GM18517 (cell line): ENCODE measurements at regions not wholly inside any gene's neighbourhood (a gene's known extent, or its start where the extent isn't known, plus 50 kb on each side); places are given as distances from the start of the nearest gene placed in this dataset.
"Not testable (repeated sequence)": the region's sequence is repeated elsewhere in the genome, so short reads cannot be mapped to it uniquely, and the experiment has no call there.

Source experiments
- ATAC-seq: cut with Tn5 transposase; IDR thresholded peaks from one replicate; pipeline ENCODE4 v1.9.1; 2021; ENCODE audit warnings: mild to moderate bottlenecking, moderate library complexity; ENCODE audit not compliant: unreplicated experiment

GRCh38 chr3:22730701-22731100, 472.4 kb upstream of the UBE2E2 start:
- no peak for ATAC-seq

DNA sequence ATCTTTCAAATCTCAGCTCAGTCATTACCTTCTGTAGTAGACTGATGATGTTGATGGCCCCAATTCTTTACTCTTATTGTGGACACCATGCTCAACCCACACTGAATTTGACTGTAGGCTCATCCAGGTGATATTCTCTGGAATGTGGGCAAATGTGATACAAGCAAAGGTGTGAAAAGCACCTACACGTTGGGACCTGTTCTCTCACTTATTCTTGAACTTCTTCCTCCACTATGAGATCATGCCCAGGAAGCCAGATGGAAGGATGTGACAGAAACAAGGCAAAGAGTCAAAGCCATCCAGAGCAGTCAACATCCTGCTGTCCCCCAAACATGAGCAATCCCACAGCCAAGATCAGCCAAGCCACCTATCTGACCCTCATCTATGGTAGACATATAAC, 471.2 kb upstream of the UBE2E2 start:
- ATAC-seq, result no peak

GRCh38 chr3:22732641-22733040, 470.5 kb upstream of the UBE2E2 start:
- no peak for ATAC-seq

DNA sequence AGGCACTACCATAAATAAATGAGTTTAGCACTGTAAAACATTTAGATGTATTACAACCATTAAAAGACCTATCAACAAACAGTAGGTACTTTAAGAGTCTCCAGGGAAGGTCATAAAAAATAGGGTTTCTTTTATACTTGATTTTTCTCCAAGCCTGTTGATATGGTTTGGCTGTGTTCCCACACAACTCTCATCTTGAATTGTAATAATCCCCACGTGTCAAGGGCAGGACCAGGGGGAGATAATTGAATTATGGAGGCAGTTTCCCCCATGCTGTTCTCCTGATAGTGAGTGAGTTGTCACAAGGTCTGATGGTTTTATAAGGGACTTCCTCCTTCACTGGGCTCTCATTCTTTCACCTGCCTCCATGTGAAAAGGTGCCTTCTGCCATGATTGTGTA, 468.9 kb upstream of the UBE2E2 start:
- no peak for ATAC-seq

- ATAC-seq, result no peak
Observed at GRCh38 chr3:22734756-22735155, 468.4 kb upstream of the UBE2E2 start.

DNA sequence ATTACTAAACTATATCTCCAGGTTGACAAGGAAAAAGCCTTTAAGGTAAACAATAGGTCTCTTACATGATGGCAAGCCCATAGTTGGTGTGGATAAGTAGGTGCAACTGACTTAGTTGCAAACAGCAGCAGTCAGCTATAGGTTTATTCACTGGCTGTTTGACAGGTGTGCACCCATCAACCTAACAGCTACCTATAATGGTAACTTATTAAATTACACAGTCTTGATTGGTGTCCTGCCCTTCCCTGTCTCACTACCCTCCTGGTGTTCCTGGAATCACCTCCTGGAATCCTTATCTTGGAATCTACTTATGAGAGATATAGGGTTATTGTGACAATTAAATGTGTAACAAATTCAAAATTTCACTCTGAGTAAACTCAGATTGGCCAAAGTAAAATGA, 467.8 kb upstream of the UBE2E2 start:
- no peak for ATAC-seq

DNA sequence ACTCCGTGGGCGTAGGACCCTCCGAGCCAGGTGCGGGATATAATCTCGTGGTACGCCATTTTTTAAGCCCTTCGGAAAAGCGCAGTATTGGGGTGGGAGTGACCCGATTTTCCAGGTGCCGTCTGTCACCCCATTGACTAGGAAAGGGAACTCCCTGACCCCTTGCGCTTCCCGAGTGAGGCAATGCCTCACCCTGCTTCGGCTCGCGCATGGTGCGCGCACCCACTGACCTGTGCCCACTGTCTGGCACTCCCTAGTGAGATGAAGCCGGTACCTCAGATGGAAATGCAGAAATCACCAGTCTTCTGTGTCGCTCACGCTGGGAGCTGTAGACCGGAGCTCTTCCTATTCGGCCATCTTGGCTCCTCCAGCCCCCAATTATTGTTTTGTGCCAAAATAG, 459.7 kb upstream of the UBE2E2 start:
- not testable (repeated sequence) for ATAC-seq

DNA sequence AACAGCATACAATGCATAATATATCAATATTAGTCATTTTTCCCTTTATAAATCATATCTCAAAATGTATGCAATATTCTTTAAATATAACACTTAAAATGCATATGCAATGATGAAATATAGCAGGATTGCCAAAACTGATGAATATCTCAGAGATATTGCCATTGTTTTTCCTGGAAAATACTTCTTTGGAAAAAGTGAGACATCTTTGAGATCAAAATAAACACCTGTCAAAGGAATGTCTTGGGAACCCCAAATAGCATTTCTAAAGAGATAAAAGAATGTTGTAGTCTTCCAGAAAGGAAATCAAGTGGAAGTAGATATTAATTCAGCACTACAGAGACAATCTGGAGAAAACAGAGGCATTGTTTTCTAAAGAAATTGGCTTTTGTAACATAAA, 457.8 kb upstream of the UBE2E2 start:
- ATAC-seq, result no peak

DNA sequence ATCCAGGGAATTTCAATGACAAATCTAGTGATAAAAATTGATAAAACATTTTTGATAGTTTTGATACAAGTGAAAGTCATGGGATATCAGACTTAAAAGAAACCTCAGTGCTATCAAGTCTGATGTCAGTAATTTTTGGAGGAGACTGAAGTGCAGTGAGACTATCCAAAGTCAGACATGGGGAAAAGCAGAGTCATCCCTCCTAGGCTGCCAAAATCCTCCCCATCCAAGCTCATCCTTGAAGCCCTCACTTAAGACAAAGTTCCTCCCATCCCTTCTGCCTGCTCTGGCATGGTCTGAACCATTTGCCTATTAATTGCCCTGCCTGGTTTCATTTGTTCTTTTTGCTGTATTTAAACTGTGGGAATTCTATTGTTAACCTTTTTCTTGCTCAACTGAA, 456.9 kb upstream of the UBE2E2 start:
- ATAC-seq, result no peak

- ATAC-seq, result no peak
Observed at GRCh38 chr3:22748453-22749045, 454.6 kb upstream of the UBE2E2 start.

- ATAC-seq, result no peak
Observed at GRCh38 chr3:22759636-22760310, 443.4 kb upstream of the UBE2E2 start.

DNA sequence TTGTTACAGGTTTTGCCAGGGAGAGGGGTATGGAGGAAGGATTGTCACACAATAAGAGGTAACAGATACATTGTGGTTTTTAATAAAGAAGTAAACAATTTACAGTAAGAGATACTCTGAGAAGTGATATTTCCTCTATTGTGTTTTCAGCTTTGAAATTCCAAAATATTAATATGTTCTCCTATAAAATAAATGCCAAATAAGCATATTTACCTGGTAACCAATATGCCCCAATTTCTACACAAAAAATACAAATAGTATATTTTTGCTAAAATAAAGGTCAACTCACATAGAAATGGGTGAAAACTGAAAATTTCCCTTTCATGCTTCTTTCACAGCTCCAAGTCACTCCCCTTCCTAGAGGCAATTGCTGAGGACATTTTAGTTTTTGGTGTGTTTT, 437.4 kb upstream of the UBE2E2 start:
- ATAC-seq, result no peak

DNA sequence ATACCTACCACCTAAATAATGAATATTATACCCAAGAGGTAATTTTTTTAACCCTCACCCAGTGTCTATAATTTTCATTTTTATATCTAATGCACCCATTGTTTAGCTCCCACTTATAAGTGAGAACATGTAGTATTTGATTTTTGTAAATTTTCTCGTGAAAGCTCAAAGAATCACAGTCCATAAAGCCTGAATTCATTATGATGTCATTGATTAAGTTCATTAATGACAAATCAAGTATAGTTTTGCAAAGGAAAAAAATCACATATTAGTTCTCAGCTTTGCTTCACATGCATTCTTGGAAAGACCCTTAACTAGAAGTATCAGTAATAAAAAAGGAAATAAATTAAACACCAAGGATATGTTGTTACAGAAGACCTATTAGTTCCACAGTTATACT, 425.3 kb upstream of the UBE2E2 start:
- ATAC-seq, result no peak

DNA sequence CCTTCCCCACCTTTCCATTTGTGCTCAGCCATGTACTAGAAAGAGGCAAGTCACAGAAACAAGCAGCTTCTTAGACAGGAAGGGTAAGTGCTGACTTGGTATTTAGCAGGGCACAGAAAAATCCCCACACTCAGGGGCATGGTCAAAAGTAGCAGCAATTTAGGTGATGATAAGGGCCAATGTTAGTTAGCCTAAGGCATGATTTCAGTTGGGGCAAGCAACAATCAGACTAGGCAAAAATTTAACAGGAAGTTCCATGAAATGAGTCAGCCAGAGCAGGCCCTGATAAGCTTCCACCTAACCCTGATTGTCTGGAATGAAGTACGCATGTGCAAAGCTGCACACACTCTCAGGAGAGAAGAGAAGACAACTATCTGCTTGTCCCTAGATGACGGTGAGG, 423.4 kb upstream of the UBE2E2 start:
- ATAC-seq, result no peak

DNA sequence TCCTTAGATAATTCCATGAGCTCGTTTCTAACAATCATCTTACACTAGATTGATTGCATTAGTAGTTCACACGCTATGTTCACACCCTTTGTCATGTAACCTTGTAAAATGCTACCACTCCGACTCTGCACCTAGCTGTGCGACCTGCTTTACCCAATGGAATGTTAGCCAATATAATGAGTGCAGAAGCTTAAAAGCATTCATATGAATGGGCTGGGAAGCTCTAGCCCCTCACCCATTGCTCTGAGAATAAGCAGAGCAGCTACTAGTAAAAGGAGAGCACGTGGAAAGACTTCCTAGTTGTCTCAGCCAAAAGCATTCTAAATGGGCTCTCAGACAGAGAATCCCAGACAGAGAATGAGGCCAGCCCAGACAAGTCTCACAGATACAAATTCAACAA, 410.6 kb upstream of the UBE2E2 start:
- ATAC-seq, result no peak

- ATAC-seq, result no peak
Observed at GRCh38 chr3:22795917-22796316, 407.2 kb upstream of the UBE2E2 start.

- no peak for ATAC-seq
Observed at GRCh38 chr3:22798461-22798860, 404.7 kb upstream of the UBE2E2 start.

DNA sequence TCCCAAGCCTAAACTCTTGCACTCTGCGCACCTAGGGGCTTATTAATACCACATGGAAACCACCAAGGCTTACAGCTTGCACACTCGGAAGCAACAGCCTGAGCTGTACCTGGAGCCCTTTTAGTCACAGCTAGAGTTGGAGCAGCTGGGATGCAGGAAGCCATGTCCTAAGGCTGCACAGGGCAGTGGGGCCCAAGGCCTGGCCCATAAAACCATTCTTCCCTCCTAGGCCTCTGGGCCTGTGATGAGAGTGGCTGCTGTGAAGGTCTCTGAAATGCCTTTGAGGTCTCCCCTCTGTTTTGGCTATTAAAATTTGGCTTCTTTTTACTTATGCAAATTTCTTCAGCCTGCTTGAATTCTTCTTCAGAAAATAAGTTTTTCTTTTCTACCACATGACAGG, 383.9 kb upstream of the UBE2E2 start:
- no peak for ATAC-seq

- no peak for ATAC-seq
Observed at GRCh38 chr3:22835041-22835440, 368.1 kb upstream of the UBE2E2 start.

DNA sequence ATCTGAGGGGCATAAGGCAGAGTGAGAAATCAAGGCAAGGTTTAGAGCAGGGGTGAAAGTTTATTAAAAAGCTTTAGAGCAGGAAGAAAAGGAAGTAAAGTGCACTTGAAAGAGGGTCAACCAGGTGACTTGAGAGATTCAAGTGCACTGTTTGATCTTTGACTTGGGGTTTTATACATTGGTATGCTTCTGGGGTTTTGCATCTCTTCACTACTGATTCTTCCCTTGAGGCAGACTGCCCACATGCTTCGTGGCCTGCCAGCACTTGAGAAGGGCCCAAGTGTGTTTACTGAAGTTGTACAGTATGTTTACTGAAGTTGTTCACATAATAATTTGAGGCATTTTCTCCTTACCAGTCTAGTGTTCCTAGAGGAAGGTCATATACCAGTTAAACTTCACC, 367.0 kb upstream of the UBE2E2 start:
- ATAC-seq, result no peak

DNA sequence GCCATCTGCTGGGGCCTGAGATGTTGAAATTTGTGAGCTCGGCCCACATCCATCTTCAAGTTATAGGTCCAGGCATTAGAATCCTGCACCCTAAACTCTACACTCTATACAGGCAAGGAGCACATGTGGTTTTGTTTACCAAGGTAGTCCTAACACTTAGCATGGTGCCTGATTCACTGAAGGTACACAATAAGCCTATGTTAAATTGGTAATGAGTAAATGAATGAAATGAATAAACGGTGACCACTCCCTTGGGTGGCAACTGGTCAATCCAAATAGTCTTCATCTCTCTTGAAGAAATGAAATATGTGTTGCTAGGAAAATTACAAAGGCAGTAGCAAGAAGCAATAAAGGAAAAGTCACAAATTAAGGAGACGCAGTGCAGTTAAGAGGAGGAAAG, 359.3 kb upstream of the UBE2E2 start:
- ATAC-seq, result no peak

- no peak for ATAC-seq
Observed at GRCh38 chr3:22846566-22846965, 356.6 kb upstream of the UBE2E2 start.

- ATAC-seq, result not testable (repeated sequence)
Observed at GRCh38 chr3:22849583-22849982, 353.5 kb upstream of the UBE2E2 start.
